22Rv1 (cell line): ENCODE measurements at regions not wholly inside any gene's neighbourhood (a gene's known extent, or its start where the extent isn't known, plus 50 kb on each side); places are given as distances from the start of the nearest gene placed in this dataset.
A peak's percentile ranks its signal among the peaks of the same experiment; 100 is the strongest.

ENCODE experiments used
- H3K27ac ChIP-seq: fragments of 450-650 bp; 2 replicates; pipeline ENCODE4 v1.5.1; 2017
- CTCF ChIP-seq: fragments of 450-650 bp; IDR thresholded peaks from 2 replicates; pipeline ENCODE4 v1.5.1; 2017; ENCODE audit warnings: mild to moderate bottlenecking
- ZFX ChIP-seq: fragments of 450-650 bp; IDR thresholded peaks from 2 replicates; pipeline ENCODE4 v1.6.1; 2017; ENCODE audit warnings: antibody characterized with exemption, borderline replicate concordance

DNA sequence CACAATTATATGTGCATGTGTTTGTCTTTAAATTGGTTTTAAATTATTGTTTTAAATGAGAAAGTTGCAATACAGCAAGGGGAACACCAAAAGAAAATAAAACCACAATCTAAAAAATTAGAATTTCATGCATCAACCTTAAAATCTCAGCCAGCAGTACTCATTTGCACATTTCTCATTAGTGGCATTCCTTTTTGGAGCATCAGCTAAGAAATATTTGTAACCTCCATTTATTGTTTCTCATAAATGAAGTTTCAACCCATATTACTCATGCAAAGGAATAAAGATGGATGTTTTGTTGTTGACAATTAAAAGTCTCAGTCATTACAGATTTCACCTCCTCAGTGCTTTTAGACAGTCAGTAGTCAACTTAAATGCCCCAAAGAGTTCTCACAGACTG lies 160.1 kb downstream of the TBX15 start:
- no peak overlapping the region for H3K27ac ChIP-seq
- TF ChIP-seq CTCF: no peak

DNA sequence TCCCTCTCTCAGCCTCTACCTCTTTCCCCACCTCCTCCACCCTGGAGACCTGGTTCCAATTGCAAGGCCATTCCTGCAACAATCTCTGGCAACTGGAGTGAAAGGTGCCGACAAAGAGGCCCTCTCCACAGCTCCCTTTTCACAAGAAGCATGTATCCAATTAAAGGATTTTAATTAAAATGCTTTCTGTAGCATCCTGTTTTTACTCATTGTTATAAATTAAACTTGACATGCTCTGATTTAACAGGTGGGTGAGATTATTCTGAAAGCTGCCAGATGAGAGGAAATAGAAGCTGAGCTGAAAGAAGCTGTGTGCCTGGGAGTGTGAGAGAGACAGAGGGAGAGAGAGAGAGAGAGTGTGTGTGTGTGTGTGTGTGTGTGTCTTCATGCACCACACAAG lies 160.5 kb downstream of the TBX15 start:
- H3K27ac ChIP-seq: no peak overlapping the region
- TF ChIP-seq ZFX (no peak), CTCF (no peak)

DNA sequence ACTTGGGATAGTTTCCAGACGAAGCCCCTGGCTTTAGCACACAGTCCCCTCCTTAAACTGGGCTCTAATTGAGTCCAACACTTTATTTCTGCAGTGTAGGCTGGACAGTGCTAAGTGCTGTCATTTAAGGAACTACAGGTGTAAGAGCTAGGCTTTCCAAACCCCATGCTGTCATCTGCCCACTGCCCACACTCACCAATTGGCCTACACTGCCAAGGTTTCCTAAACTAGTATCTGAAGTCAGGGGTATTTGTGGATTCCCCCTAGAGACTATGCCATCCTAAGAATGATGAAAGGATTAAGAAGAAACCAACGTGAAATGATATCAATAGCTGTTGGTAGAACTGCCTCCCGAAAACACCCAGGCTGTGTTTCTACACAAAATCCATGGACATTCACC lies 160.9 kb downstream of the TBX15 start:
- 0 out of 2 replicates have a peak overlapping the region, but pooled peaks have one; percentile 41 for H3K27ac ChIP-seq
- TF ChIP-seq ZFX: no peak
- no peak for TF ChIP-seq CTCF

GRCh38 chr1:118826669-118827068 lies 161.5 kb downstream of the TBX15 start:
- no peak for TF ChIP-seq ZFX
- TF ChIP-seq CTCF: peak; percentile 58
- peak overlapping the region; percentile 41; the same call in 1 of the 2 replicates for H3K27ac ChIP-seq

- TF ChIP-seq ZFX (no peak), CTCF (no peak)
- no peak overlapping the region for H3K27ac ChIP-seq
These were observed 162.5 kb downstream of the TBX15 start for GRCh38 chr1:118825619-118826018.

- no peak overlapping the region for H3K27ac ChIP-seq
- TF ChIP-seq CTCF (no peak), ZFX (no peak)
These were observed 166.3 kb downstream of the TBX15 start for GRCh38 chr1:118821801-118822200.

- TF ChIP-seq CTCF (no peak), ZFX (no peak)
- no peak overlapping the region for H3K27ac ChIP-seq
These were observed 167.3 kb downstream of the TBX15 start for GRCh38 chr1:118820864-118821263.
